HCT116 (cell line): ENCODE measurements at regions not wholly inside any gene's neighbourhood (a gene's known extent, or its start where the extent isn't known, plus 50 kb on each side); places are given as distances from the start of the nearest gene placed in this dataset.
"Not testable (repeated sequence)": the region's sequence is repeated elsewhere in the genome, so short reads cannot be mapped to it uniquely, and the experiment has no call there.

ENCODE experiments used
- ATAC-seq: fragments of 200-7000 bp; cut with Tn5 transposase; 2 replicates; pipeline ENCODE4 v1.9.1; 2020; ENCODE audit warnings: mild to moderate bottlenecking, moderate library complexity
- BruUV-seq: library from RNA; stranded (reverse); fragments of 400-500 nt; replicated peaks from 2 replicates; lab custom pipeline; 2021; lab: Mats Ljungman, UMichigan
- CTCF ChIA-PET: fragments of 300-600 bp; sonication (Branson Sonifier 250); formaldehyde crosslinking; loops from one replicate; lab custom pipeline; 2021; ENCODE audit warnings: antibody characterized with exemption; lab: Charles Lee
- POLR2A ChIA-PET: fragments of 300-600, 350-600 bp; sonication (Branson Sonifier 250); formaldehyde crosslinking; loops from one replicate; lab custom pipeline; 2021; ENCODE audit warnings: antibody characterized with exemption; lab: Charles Lee
- RAD21 ChIA-PET, 2 experiments: fragments of 300-600 bp; sonication (Branson Sonifier 250); formaldehyde crosslinking; loops; one replicate each; lab custom pipeline; 2023; ENCODE audit warnings: low total read pairs in 2 of 2; ENCODE audit not compliant: uncharacterized antibody in 2 of 2, unreplicated experiment in 2 of 2, low non-redundant PET in 1 of 2; lab: Charles Lee
- DNase-seq: peaks from one replicate; pipeline ENCODE4 v3.0.0-alpha.2; 2010; ENCODE audit warnings: low read depth, low spot score
- H2AFZ ChIP-seq: fragments of 200-600 bp; shearing (Covaris generic), sonication (generic); 2 replicates; pipeline ENCODE4 v1.6.1; 2017; ENCODE audit warnings: low read depth, mixed run types, mixed read lengths, antibody characterized with exemption, low read length; ENCODE audit not compliant: poor library complexity, severe bottlenecking
- H3K27ac ChIP-seq: 2 replicates; pipeline ENCODE4 v1.5.1; 2012; ENCODE audit warnings: low read depth, low read length
- H3K27me3 ChIP-seq: fragments of 200-600 bp; sonication (generic); 2 replicates; pipeline ENCODE4 v1.6.1; 2016; ENCODE audit warnings: mixed run types, low read length, mixed read lengths; ENCODE audit not compliant: insufficient read depth
- H3K36me3 ChIP-seq, 2 experiments: fragments of 200-500 bp in 1 of 2; fragments of 200-600 bp in 1 of 2; sonication (Bioruptor generic) in 1 of 2; sonication (generic) in 1 of 2; 2 replicates each; pipeline versions ENCODE4 v1.5.1 to v1.6.1; 2014 to 2016; ENCODE audit warnings: low read length in 2 of 2, inconsistent platforms in 1 of 2, mixed read lengths in 1 of 2, mixed run types in 1 of 2; ENCODE audit not compliant: insufficient read depth in 2 of 2, control insufficient read depth in 1 of 2
- H3K4me1 ChIP-seq, 2 experiments: fragments of 200-600 bp in 1 of 2; sonication (generic) in 1 of 2; 2 replicates each; pipeline versions ENCODE4 v1.5.1 to v1.6.1; 2012 to 2017; ENCODE audit warnings: low read length in 2 of 2, inconsistent platforms in 1 of 2, mild to moderate bottlenecking in 1 of 2, mixed read lengths in 1 of 2, mixed run types in 1 of 2, moderate library complexity in 1 of 2; ENCODE audit not compliant: insufficient read depth in 2 of 2, control insufficient read depth in 1 of 2
- H3K4me2 ChIP-seq: fragments of 200-600 bp; sonication (generic); 2 replicates; pipeline ENCODE4 v1.6.1; 2017; ENCODE audit warnings: mixed run types, low read length, mixed read lengths
- H3K4me3 ChIP-seq, 2 experiments: fragments of 200-600 bp in 1 of 2; sonication (generic) in 1 of 2; replicated peaks in 1 of 2; 2 replicates each; pipeline ENCODE4 v1.5.1; 2011 to 2016; ENCODE audit warnings: low read length in 2 of 2, control low read depth in 1 of 2, low read depth in 1 of 2, mild to moderate bottlenecking in 1 of 2, mixed read lengths in 1 of 2, mixed run types in 1 of 2
- H3K79me2 ChIP-seq: fragments of 200-600 bp; sonication (generic); 2 replicates; pipeline ENCODE4 v1.6.1; 2017; ENCODE audit warnings: mild to moderate bottlenecking, mixed run types, low read length, moderate library complexity, mixed read lengths; ENCODE audit not compliant: insufficient read depth
- H3K9ac ChIP-seq: fragments of 200-600 bp; sonication (generic); 2 replicates; pipeline ENCODE4 v1.6.1; 2016; ENCODE audit warnings: low read length, mixed read lengths
- H3K9me2 ChIP-seq: fragments of 200-600 bp; sonication (generic), shearing (Covaris generic); 2 replicates; pipeline ENCODE4 v1.6.1; 2017; ENCODE audit warnings: mixed run types, mild to moderate bottlenecking, moderate library complexity; ENCODE audit not compliant: insufficient read depth
- H3K9me3 ChIP-seq, 2 experiments: fragments of 200-500 bp in 1 of 2; fragments of 200-600 bp in 1 of 2; sonication (Bioruptor generic) in 1 of 2; sonication (generic) in 1 of 2; 2 replicates each; pipeline ENCODE4 v1.6.1; 2014 to 2017; ENCODE audit warnings: low read length in 2 of 2, mixed read lengths in 2 of 2, inconsistent platforms in 1 of 2, low read depth in 1 of 2, mild to moderate bottlenecking in 1 of 2, mixed run types in 1 of 2, moderate library complexity in 1 of 2; ENCODE audit not compliant: control insufficient read depth in 1 of 2, insufficient read depth in 1 of 2
- H4K20me1 ChIP-seq: fragments of 200-600 bp; sonication (generic), shearing (Covaris generic); 2 replicates; pipeline ENCODE4 v1.6.1; 2017; ENCODE audit warnings: mixed run types, mild to moderate bottlenecking, moderate library complexity; ENCODE audit not compliant: insufficient read depth
- CBX3 ChIP-seq: IDR thresholded peaks from 2 replicates; pipeline ENCODE4 v1.6.1; 2012; ENCODE audit warnings: low read depth
- CEBPB ChIP-seq: IDR thresholded peaks from 2 replicates; pipeline ENCODE4 v1.6.1; 2012; ENCODE audit warnings: low read depth
- ELF1 ChIP-seq: IDR thresholded peaks from 2 replicates; pipeline ENCODE4 v1.6.1; 2012; ENCODE audit warnings: low read depth, borderline replicate concordance
- EZH2phosphoT487 ChIP-seq: fragments of 200-600 bp; IDR thresholded peaks from 2 replicates; pipeline ENCODE4 v1.6.1; 2018; ENCODE audit warnings: antibody characterized with exemption, borderline replicate concordance
- JUND ChIP-seq: IDR thresholded peaks from 2 replicates; pipeline ENCODE4 v1.6.1; 2012
- POLR2A ChIP-seq: IDR thresholded peaks from 2 replicates; pipeline ENCODE4 v1.7.0; 2011; ENCODE audit warnings: borderline replicate concordance; ENCODE audit not compliant: insufficient read depth, insufficient read length; ENCODE audit errors: extremely low read depth
- POLR2AphosphoS5 ChIP-seq: IDR thresholded peaks from 2 replicates; pipeline ENCODE4 v1.6.1; 2011; ENCODE audit warnings: mild to moderate bottlenecking, low read depth, low read length, moderate library complexity
- RAD21 ChIP-seq: IDR thresholded peaks from 2 replicates; pipeline ENCODE4 v1.6.1; 2012; ENCODE audit warnings: low read depth, mild to moderate bottlenecking
- SIN3A ChIP-seq: IDR thresholded peaks from 2 replicates; pipeline ENCODE4 v1.6.1; 2012; ENCODE audit warnings: low read depth
- SRF ChIP-seq: IDR thresholded peaks from 2 replicates; pipeline ENCODE4 v1.6.1; 2012; ENCODE audit warnings: low read depth
- YY1 ChIP-seq: IDR thresholded peaks from 2 replicates; pipeline ENCODE4 v1.6.1; 2011; ENCODE audit warnings: low read length, low read depth, moderate library complexity, mild to moderate bottlenecking; ENCODE audit not compliant: insufficient replicate concordance; ENCODE audit errors: extremely low read depth
- ZNF274 ChIP-seq: fragments of 200-500 bp; sonication (Bioruptor generic); IDR thresholded peaks from 2 replicates; pipeline ENCODE4 v1.6.1; 2014; ENCODE audit warnings: mild to moderate bottlenecking, low read depth, low read length, inconsistent platforms
- intact Hi-C: fragments of 100-400 bp; cut with micrococcal nuclease; formaldehyde crosslinking; loops from 2 replicates; pipeline ENCODE4 v1.10.0; 2022
- TF ChIP-seq, protein P1 (sequence below): IDR thresholded peaks from 2 replicates; pipeline ENCODE4 v1.6.1; 2012
- TF ChIP-seq, protein P2 (sequence below): IDR thresholded peaks from 2 replicates; pipeline ENCODE4 v1.6.1; 2011; ENCODE audit warnings: mild to moderate bottlenecking, low read length, moderate library complexity; ENCODE audit not compliant: insufficient replicate concordance; ENCODE audit errors: extremely low read depth

GRCh38 chr2:239646184-239646583, 245.4 kb upstream of the HDAC4 start:
- no peak overlapping the region for H2AFZ ChIP-seq
- H3K27ac ChIP-seq, result no peak overlapping the region
- intact Hi-C loops, result no loop called here
- no peaks in the 10 kb centered on the region for H4K20me1 ChIP-seq
- ATAC-seq, result no peak
- no peak for DNase-seq
- H3K27me3 ChIP-seq, result peaks cover 10% of the 10 kb centered on the region; the same call in 1 of the 2 replicates
- no peaks in the 10 kb centered on the region for H3K79me2 ChIP-seq
- H3K9ac ChIP-seq, result no peak overlapping the region
- RAD21 ChIA-PET, result no interaction called here
- no TSS peak for BruUV-seq
- H3K4me3 ChIP-seq, result no peak overlapping the region
- POLR2A ChIA-PET, result no interaction called here
- H3K9me2 ChIP-seq, result no peaks in the 10 kb centered on the region
- peaks cover 0 to 7% of the 10 kb centered on the region in 2 experiments; a peak in 1 of 4 replicates for H3K9me3 ChIP-seq
- H3K4me1 ChIP-seq, result no peaks in the 10 kb centered on the region
- no peaks in the 10 kb centered on the region for H3K36me3 ChIP-seq
- TF ChIP-seq ELF1 (no peak), YY1 (no peak), RAD21 (no peak), ZNF274 (no peak), POLR2A (no peak), POLR2AphosphoS5 (no peak), SIN3A (no peak), CEBPB (no peak), EZH2phosphoT487 (no peak), SRF (no peak), JUND (no peak), CBX3 (no peak)
- TF ChIP-seq, protein P1, sequence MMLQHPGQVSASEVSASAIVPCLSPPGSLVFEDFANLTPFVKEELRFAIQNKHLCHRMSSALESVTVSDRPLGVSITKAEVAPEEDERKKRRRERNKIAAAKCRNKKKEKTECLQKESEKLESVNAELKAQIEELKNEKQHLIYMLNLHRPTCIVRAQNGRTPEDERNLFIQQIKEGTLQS, result no peak
- TF ChIP-seq, protein P2, sequence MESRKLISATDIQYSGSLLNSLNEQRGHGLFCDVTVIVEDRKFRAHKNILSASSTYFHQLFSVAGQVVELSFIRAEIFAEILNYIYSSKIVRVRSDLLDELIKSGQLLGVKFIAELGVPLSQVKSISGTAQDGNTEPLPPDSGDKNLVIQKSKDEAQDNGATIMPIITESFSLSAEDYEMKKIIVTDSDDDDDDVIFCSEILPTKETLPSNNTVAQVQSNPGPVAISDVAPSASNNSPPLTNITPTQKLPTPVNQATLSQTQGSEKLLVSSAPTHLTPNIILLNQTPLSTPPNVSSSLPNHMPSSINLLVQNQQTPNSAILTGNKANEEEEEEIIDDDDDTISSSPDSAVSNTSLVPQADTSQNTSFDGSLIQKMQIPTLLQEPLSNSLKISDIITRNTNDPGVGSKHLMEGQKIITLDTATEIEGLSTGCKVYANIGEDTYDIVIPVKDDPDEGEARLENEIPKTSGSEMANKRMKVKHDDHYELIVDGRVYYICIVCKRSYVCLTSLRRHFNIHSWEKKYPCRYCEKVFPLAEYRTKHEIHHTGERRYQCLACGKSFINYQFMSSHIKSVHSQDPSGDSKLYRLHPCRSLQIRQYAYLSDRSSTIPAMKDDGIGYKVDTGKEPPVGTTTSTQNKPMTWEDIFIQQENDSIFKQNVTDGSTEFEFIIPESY, result no peak
- H3K4me2 ChIP-seq, result no peak overlapping the region
- CTCF ChIA-PET, result no interaction called here

- POLR2A ChIA-PET, RAD21 ChIA-PET, CTCF ChIA-PET: not testable (repeated sequence)
These were observed 243.8 kb upstream of the HDAC4 start for GRCh38 chr2:239644594-239644993.

More at GRCh38 chr2:239644594-239644993, 243.8 kb upstream of the HDAC4 start:
- H2AFZ ChIP-seq, ATAC-seq, H3K9me3 ChIP-seq, H3K9me2 ChIP-seq, H3K4me1 ChIP-seq, H3K79me2 ChIP-seq, H4K20me1 ChIP-seq, BruUV-seq, H3K4me2 ChIP-seq, H3K27me3 ChIP-seq, H3K27ac ChIP-seq, intact Hi-C loops, H3K9ac ChIP-seq, H3K36me3 ChIP-seq, DNase-seq, H3K4me3 ChIP-seq: not testable (repeated sequence)
